Peyer's patch (tissue), 4 donors: ENCODE measurements at regions not wholly inside any gene's neighbourhood (a gene's known extent, or its start where the extent isn't known, plus 50 kb on each side); places are given as distances from the start of the nearest gene placed in this dataset.
"Not testable (repeated sequence)": the region's sequence is repeated elsewhere in the genome, so short reads cannot be mapped to it uniquely, and the experiment has no call there.

ENCODE experiments used
- CTCF ChIP-seq, 6 experiments: fragments of 450-650 bp in 4 of 6; fragments of 200-600 bp in 2 of 6; sonication (generic) in 1 of 6; IDR thresholded peaks; one replicate each; pipeline ENCODE4 v1.5.1; 2017 to 2019; ENCODE audit warnings: antibody characterized with exemption in 6 of 6, mild to moderate bottlenecking in 3 of 6, moderate library complexity in 1 of 6
- POLR2A ChIP-seq, 2 donors: fragments of 450-650 bp; IDR thresholded peaks; one replicate each; pipeline ENCODE4 v1.5.1; 2017; ENCODE audit warnings: antibody characterized with exemption in 2 of 2, mild to moderate bottlenecking in 2 of 2, moderate library complexity in 2 of 2

GRCh38 chr9:40322730-40323129 is 805.8 kb downstream of the FOXD4L6 start:
- not testable (repeated sequence) for TF ChIP-seq POLR2A, CTCF (IDR thresholded peaks at IDR 0.05)
